Dendritic cell treated with granulocyte-macrophage colony-stimulating factor and Interleukin-4, amounts not matched to agents 40 ng/mL and 50 ng/mL, for 4 days (primary cell): ENCODE measurements at regions not wholly inside any gene's neighbourhood (a gene's known extent, or its start where the extent isn't known, plus 50 kb on each side); places are given as distances from the start of the nearest gene placed in this dataset.

Source experiments
- H3K27ac Mint-ChIP-seq: one replicate; pipeline ENCODE4 v1.8.0; 2022; ENCODE audit warnings: mild to moderate bottlenecking, mixed read lengths
- H3K27me3 Mint-ChIP-seq: one replicate; pipeline ENCODE4 v1.8.0; 2022; ENCODE audit warnings: mild to moderate bottlenecking, mixed read lengths
- H3K36me3 Mint-ChIP-seq: one replicate; pipeline ENCODE4 v1.8.0; 2022; ENCODE audit warnings: low read depth, mixed read lengths
- H3K4me1 Mint-ChIP-seq: one replicate; pipeline ENCODE4 v1.8.0; 2022; ENCODE audit warnings: low read depth, mixed read lengths
- H3K4me3 Mint-ChIP-seq: one replicate; pipeline ENCODE4 v1.8.0; 2022; ENCODE audit warnings: mild to moderate bottlenecking, moderate library complexity, mixed read lengths
- H3K9me3 Mint-ChIP-seq: one replicate; pipeline ENCODE4 v1.8.0; 2022; ENCODE audit warnings: mixed read lengths
- intact Hi-C: fragments of 100-400 bp; cut with micrococcal nuclease; formaldehyde crosslinking; loops from one replicate; pipeline ENCODE4 v1.15.0; 2022

GRCh38 chr21:28442085-28442484, 550.6 kb downstream of the LTN1 start:
- H3K4me3 Mint-ChIP-seq, result no peak overlapping the region
- no peak overlapping the region for H3K27ac Mint-ChIP-seq
- intact Hi-C loops, result no loop called here
- H3K9me3 Mint-ChIP-seq, result peaks cover 15% of the 10 kb centered on the region
- no peaks in the 10 kb centered on the region for H3K27me3 Mint-ChIP-seq
- no peaks in the 10 kb centered on the region for H3K4me1 Mint-ChIP-seq
- H3K36me3 Mint-ChIP-seq, result no peaks in the 10 kb centered on the region

- no peak overlapping the region for H3K4me3 Mint-ChIP-seq
- no peak overlapping the region for H3K27ac Mint-ChIP-seq
- no peaks in the 10 kb centered on the region for H3K36me3 Mint-ChIP-seq
- intact Hi-C loops, result no loop called here
- no peaks in the 10 kb centered on the region for H3K4me1 Mint-ChIP-seq
- H3K27me3 Mint-ChIP-seq, result no peaks in the 10 kb centered on the region
- no peaks in the 10 kb centered on the region for H3K9me3 Mint-ChIP-seq
Measured at GRCh38 chr21:28439788-28440187, 552.9 kb downstream of the LTN1 start.

- Mint-ChIP-seq H3K4me3 (no peak overlapping the region), H3K27me3 (no peaks in the 10 kb centered on the region), H3K36me3 (no peaks in the 10 kb centered on the region), H3K4me1 (no peaks in the 10 kb centered on the region), H3K9me3 (no peaks in the 10 kb centered on the region), H3K27ac (no peak overlapping the region)
- intact Hi-C loops, result no loop called here
Measured at GRCh38 chr21:28439251-28439650, 553.4 kb downstream of the LTN1 start.

GRCh38 chr21:28437061-28437460, 555.6 kb downstream of the LTN1 start:
- Mint-ChIP-seq H3K4me3 (no peak overlapping the region), H3K4me1 (no peaks in the 10 kb centered on the region), H3K27me3 (no peaks in the 10 kb centered on the region), H3K36me3 (no peaks in the 10 kb centered on the region), H3K27ac (no peak overlapping the region), H3K9me3 (no peaks in the 10 kb centered on the region)
- intact Hi-C loops, result no loop called here

- no peak overlapping the region for H3K4me3 Mint-ChIP-seq
- H3K9me3 Mint-ChIP-seq, result no peaks in the 10 kb centered on the region
- H3K36me3 Mint-ChIP-seq, result no peaks in the 10 kb centered on the region
- H3K27me3 Mint-ChIP-seq, result no peaks in the 10 kb centered on the region
- intact Hi-C loops, result no loop called here
- no peaks in the 10 kb centered on the region for H3K4me1 Mint-ChIP-seq
- H3K27ac Mint-ChIP-seq, result no peak overlapping the region
Measured at GRCh38 chr21:28436286-28436932, 556.3 kb downstream of the LTN1 start.

- H3K27me3 Mint-ChIP-seq, result no peaks in the 10 kb centered on the region
- H3K36me3 Mint-ChIP-seq, result no peaks in the 10 kb centered on the region
- intact Hi-C loops, result no loop called here
- H3K9me3 Mint-ChIP-seq, result no peaks in the 10 kb centered on the region
- no peak overlapping the region for H3K27ac Mint-ChIP-seq
- no peaks in the 10 kb centered on the region for H3K4me1 Mint-ChIP-seq
- H3K4me3 Mint-ChIP-seq, result no peak overlapping the region
Measured at GRCh38 chr21:28431527-28432200, 561.0 kb downstream of the LTN1 start.

- H3K27me3 Mint-ChIP-seq, result no peaks in the 10 kb centered on the region
Measured at GRCh38 chr21:28431022-28431421, 561.7 kb downstream of the LTN1 start.

GRCh38 chr21:28429161-28429560, 563.5 kb downstream of the LTN1 start:
- H3K4me1 Mint-ChIP-seq, result no peaks in the 10 kb centered on the region
- intact Hi-C loops, result no loop called here
- no peak overlapping the region for H3K4me3 Mint-ChIP-seq
- H3K27ac Mint-ChIP-seq, result no peak overlapping the region
- H3K36me3 Mint-ChIP-seq, result no peaks in the 10 kb centered on the region
- H3K9me3 Mint-ChIP-seq, result no peaks in the 10 kb centered on the region
- H3K27me3 Mint-ChIP-seq, result no peaks in the 10 kb centered on the region

More at GRCh38 chr21:28431022-28431421, 561.7 kb downstream of the LTN1 start:
- no peaks in the 10 kb centered on the region for H3K4me1 Mint-ChIP-seq
- no peaks in the 10 kb centered on the region for H3K9me3 Mint-ChIP-seq
- intact Hi-C loops, result no loop called here
- H3K36me3 Mint-ChIP-seq, result no peaks in the 10 kb centered on the region
- no peak overlapping the region for H3K4me3 Mint-ChIP-seq
- no peak overlapping the region for H3K27ac Mint-ChIP-seq

- no peaks in the 10 kb centered on the region for H3K36me3 Mint-ChIP-seq
- intact Hi-C loops, result no loop called here
- H3K27ac Mint-ChIP-seq, result no peak overlapping the region
- no peaks in the 10 kb centered on the region for H3K4me1 Mint-ChIP-seq
- no peak overlapping the region for H3K4me3 Mint-ChIP-seq
- no peaks in the 10 kb centered on the region for H3K9me3 Mint-ChIP-seq
- H3K27me3 Mint-ChIP-seq, result no peaks in the 10 kb centered on the region
Measured at GRCh38 chr21:28427394-28428022, 565.2 kb downstream of the LTN1 start.

- Mint-ChIP-seq H3K27ac (no peak overlapping the region), H3K4me1 (no peaks in the 10 kb centered on the region), H3K36me3 (no peaks in the 10 kb centered on the region), H3K27me3 (no peaks in the 10 kb centered on the region), H3K9me3 (no peaks in the 10 kb centered on the region), H3K4me3 (no peak overlapping the region)
- intact Hi-C loops, result no loop called here
Measured at GRCh38 chr21:28426545-28426944, 566.1 kb downstream of the LTN1 start.

GRCh38 chr21:28423521-28424190, 569.0 kb downstream of the LTN1 start:
- H3K4me1 Mint-ChIP-seq, result no peaks in the 10 kb centered on the region
- H3K36me3 Mint-ChIP-seq, result no peaks in the 10 kb centered on the region
- no peaks in the 10 kb centered on the region for H3K27me3 Mint-ChIP-seq
- H3K9me3 Mint-ChIP-seq, result no peaks in the 10 kb centered on the region
- H3K4me3 Mint-ChIP-seq, result no peak overlapping the region
- H3K27ac Mint-ChIP-seq, result no peak overlapping the region
- intact Hi-C loops, result no loop called here

GRCh38 chr21:28421716-28422524, 570.8 kb downstream of the LTN1 start:
- intact Hi-C loops, result no loop called here
- H3K4me3 Mint-ChIP-seq, result no peak overlapping the region
- H3K27me3 Mint-ChIP-seq, result no peaks in the 10 kb centered on the region
- H3K4me1 Mint-ChIP-seq, result no peaks in the 10 kb centered on the region
- no peaks in the 10 kb centered on the region for H3K36me3 Mint-ChIP-seq
- no peaks in the 10 kb centered on the region for H3K9me3 Mint-ChIP-seq
- H3K27ac Mint-ChIP-seq, result no peak overlapping the region

- no peak overlapping the region for H3K27ac Mint-ChIP-seq
- H3K27me3 Mint-ChIP-seq, result no peaks in the 10 kb centered on the region
- H3K36me3 Mint-ChIP-seq, result no peaks in the 10 kb centered on the region
- intact Hi-C loops, result no loop called here
- no peaks in the 10 kb centered on the region for H3K4me1 Mint-ChIP-seq
- no peak overlapping the region for H3K4me3 Mint-ChIP-seq
- H3K9me3 Mint-ChIP-seq, result no peaks in the 10 kb centered on the region
Measured at GRCh38 chr21:28419811-28420210, 572.9 kb downstream of the LTN1 start.
